Cardiac fibroblast (primary cell): ENCODE measurements at regions not wholly inside any gene's neighbourhood (a gene's known extent, or its start where the extent isn't known, plus 50 kb on each side); places are given as distances from the start of the nearest gene placed in this dataset.

Experiments
- DNase-seq, 2 donors: peaks; one replicate each; pipeline versions ENCODE4 v3.0.0 to v3.0.0-alpha.2; 2010; ENCODE audit warnings: low read depth in 2 of 2
- H3K4me3 ChIP-seq, 2 donors: replicated peaks in 1 of 2; 1 replicate in 1 of 2; 2 replicates in 1 of 2; pipeline ENCODE4 v1.5.1; 2011; ENCODE audit warnings: low read depth in 2 of 2, low read length in 2 of 2, mild to moderate bottlenecking in 2 of 2, moderate library complexity in 1 of 2
- CTCF ChIP-seq: IDR thresholded peaks from one replicate; pipeline ENCODE4 v1.5.1; 2011; ENCODE audit warnings: low read depth, mild to moderate bottlenecking, low read length, inconsistent platforms

- no peak for DNase-seq
- no peak overlapping the region for H3K4me3 ChIP-seq
- TF ChIP-seq CTCF = no peak
These were observed 355.2 kb downstream of the IRS2 start for GRCh38 chr13:109431217-109431616.

GRCh38 chr13:109428146-109428545 lies 358.2 kb downstream of the IRS2 start:
- DNase-seq = no peak
- H3K4me3 ChIP-seq = no peak overlapping the region
- no peak for TF ChIP-seq CTCF

- no peak overlapping the region for H3K4me3 ChIP-seq
- DNase-seq = no peak
- TF ChIP-seq CTCF = no peak
These were observed 358.7 kb downstream of the IRS2 start for GRCh38 chr13:109427695-109428094.

DNA sequence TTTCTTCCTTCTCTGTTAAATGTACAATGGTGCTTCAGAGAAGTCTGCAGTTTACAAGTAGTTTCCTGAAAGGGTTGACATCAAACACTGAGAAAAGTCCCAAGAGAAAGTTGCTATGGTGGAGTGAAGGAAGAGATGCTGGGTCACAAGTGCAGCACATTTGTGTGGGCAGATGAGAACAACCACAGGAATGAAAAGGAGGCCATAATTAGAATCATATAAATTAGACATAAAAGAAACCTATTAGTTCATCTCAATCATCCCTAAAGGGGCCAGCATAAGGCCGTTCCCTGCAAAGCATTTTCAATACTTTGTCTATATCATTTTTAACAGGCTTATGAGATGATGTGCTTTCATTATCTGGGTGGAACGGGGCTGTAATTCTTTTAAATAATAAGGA lies 359.2 kb downstream of the IRS2 start:
- no peak overlapping the region for H3K4me3 ChIP-seq
- no peak for DNase-seq
- TF ChIP-seq CTCF = no peak

DNA sequence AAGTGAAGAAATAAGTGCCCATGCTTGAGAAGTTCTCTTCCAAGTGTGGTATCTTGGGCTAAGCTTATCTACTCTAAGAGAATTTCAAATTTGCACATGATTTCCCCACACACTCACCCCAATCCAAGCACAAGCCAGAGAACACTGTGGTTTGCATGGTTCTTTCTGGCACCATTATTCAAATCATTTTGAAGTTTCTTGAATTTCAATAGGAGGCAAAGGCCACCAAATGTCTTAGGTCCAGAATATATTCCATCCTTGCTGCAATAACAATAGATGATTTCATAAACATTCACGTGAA lies 359.7 kb downstream of the IRS2 start:
- H3K4me3 ChIP-seq = no peak overlapping the region
- TF ChIP-seq CTCF = no peak
- DNase-seq = peak in 1 of 2 donors; percentile 32

GRCh38 chr13:109425821-109426689 lies 360.3 kb downstream of the IRS2 start:
- TF ChIP-seq CTCF = no peak
- DNase-seq = no peak

GRCh38 chr13:109422161-109422560 lies 364.2 kb downstream of the IRS2 start:
- no peak for DNase-seq
- TF ChIP-seq CTCF = no peak
- H3K4me3 ChIP-seq = no peak overlapping the region

More at GRCh38 chr13:109425821-109426689, 360.3 kb downstream of the IRS2 start:
- no peak overlapping the region for H3K4me3 ChIP-seq
